NCI-H82 treated with DMSO at 0.1 percent for 48 hours (cell line): ENCODE measurements at regions not wholly inside any gene's neighbourhood (a gene's known extent, or its start where the extent isn't known, plus 50 kb on each side); places are given as distances from the start of the nearest gene placed in this dataset.

ENCODE experiments used
- DNase-seq: peaks from one replicate; lab custom pipeline; 2025; ENCODE audit not compliant: unreplicated experiment; lab: John Stamatoyannopoulos, UW

DNA sequence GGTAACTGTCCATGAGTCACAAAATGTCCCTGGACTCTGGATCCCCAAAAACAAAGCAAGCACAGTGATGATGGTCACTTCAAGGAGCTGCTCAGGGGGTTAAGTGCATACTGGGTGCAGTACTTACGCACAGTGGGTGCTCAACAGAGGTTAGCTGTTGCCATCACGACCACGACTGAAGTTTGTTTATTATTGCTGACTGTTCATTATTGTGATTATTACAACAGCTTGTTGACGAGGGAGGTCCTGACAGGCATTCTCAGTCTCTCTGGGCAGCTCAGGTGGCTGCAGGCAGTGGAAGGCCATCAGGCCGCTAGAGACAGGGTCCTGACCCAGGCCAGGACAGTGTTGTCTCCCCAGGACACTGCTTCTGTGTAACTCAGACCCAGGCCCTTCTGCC is 418.8 kb downstream of the SHANK2 start:
- DNase-seq: no peak

DNA sequence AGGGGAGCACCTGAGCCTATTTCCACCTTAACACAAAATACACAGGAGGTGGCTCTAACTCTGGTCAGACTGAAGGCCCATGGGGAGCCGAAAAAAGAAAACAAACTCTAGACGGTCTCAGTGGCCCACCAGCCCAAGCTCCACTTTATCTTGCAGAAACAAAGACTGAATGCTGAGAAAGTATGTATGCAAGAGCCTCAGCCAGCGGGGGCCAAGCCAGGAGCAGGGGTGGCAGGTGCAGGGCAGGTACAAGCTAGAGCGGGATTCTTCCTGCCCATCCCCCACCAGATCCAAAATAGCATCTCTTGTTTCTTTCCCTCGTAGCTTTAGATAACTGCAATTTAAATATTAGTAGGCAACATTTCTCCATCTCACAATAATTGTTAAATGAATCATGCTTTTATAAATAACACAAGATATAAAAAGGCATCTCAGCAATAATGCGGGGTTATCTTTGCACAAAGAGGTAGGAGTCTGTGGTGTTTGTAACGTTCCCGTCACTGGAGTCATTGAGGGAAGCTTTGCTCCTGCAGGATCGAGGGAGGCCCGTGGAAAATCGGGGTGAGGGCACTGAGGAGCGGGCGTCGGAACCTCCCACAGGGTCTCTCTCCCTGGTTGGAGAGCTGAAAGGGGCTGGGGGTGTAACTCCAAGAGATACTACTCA is 418.0 kb downstream of the SHANK2 start:
- no peak for DNase-seq

DNA sequence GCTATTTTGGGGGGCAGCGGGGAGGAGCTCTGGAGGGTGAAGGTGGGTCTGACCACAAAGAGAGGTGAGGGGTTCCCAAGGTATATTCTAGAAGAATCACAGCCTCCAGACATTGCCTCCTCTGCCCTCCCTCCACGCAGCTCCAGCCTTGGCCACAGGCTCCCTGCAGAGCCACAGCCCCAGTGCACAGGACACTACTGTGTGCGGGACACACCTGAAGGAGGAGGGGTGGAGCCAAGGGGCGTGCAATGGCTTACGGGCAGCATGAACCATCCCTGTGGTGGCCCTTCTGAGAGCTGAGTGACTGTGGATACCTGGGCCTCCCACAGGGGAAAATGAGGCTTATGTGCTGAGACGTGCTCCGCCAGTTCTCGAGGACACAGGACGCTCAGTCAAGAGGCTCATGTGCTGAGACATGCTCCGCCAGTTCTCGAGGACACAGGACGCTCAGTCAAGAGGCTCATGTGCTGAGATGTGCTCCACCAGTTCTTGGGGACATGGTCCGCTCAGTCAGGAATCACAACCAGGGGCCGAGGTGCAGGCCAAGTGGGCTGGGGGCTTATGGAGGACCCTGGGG is 417.3 kb downstream of the SHANK2 start:
- DNase-seq: no peak

DNA sequence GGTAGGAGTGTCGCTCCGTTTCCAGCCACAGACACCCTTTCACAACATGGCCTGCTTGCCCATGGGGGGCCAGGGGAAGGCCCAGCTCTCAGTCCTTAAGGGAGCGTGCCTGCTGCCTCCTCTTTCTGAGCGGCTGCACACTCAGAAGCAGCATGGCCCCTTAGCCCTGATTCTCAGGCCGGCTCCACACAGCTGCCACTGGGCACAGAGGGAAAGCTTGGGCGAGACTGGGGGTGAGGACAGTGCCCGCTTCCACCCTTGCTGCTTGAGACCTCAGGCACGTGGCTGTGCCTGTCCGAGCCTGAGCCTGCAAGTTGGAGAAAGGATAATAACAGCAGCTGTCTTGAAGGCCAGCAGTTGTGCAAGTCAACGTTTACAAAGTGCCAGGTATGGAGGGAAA is 416.3 kb downstream of the SHANK2 start:
- no peak for DNase-seq

DNA sequence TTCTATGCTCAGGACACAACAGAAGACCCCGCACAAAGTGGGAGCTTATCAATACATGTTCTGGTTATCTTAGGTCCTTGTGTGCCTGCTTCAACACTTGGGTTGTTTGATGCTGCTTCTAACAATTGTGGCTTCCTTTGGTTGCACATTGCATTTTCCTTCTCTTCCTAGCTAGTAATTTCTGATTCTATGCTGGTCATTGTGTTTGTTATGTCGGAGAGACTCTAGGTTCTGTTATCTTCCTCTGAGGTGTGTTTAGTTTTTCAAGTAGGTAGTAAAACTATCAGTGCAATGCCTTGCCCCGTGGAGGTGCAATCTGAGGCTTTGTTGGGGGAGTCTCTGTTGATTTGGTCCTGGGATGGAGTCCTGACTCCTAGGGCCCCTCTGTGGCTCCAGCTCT is 414.2 kb downstream of the SHANK2 start:
- no peak for DNase-seq

DNA sequence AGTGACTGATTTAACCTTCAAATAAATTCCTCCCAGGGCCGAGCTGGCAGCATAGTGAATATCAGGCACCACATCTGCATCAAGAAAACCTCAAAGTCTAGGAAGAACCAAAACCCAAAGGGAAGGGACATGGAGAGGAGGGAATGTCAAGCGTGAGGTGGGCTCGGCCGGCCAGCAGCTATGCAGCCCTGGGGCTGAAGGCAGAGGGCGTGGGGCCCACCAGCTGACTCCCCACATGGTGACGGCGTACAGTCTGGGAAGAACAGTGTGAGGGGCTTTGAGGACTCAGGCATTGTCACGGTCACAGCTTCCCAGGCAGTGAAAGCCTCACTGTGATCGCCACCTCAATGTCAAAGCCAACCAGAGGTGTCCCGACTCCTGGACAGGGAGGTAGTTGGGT is 412.5 kb downstream of the SHANK2 start:
- no peak for DNase-seq

DNA sequence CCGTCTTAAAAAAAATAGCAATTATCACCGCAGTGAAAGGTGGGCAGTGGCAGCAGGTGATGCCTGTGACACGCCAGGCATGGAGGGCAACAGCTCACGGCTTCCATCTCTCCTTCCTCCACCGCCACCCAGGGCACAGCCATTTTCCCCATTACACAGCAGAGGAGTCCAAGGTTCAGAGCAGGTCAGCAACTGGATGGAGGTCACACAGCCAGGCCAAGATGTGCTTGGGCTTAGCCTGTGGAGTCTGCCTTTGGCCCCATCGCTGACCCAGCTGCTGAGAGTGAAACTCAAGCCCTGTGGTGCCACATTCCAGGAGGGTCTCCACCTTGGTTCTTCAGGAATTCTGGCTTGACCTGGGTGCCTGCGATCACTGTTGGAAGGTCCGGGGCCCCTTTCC is 411.1 kb downstream of the SHANK2 start:
- DNase-seq: no peak

DNA sequence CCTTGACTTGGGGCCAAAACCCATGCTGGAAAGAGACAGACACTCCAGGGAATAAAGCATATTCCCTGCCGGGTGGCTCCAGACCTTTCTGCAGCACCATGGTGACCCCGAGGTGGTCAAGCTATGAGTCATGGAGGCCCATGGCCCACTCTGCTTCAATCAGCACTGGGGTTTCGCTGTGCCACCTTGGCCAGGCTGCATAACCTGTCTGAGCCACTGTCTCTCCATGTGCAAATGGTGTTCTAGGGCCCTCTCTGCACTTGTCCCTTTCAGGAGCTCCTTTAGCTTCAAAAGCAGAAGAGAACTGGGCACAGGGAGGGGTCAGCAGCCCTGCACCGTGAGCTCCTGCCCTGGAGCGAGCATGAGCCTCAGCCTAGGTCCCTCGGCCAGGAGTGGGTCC is 410.1 kb downstream of the SHANK2 start:
- DNase-seq: no peak

DNA sequence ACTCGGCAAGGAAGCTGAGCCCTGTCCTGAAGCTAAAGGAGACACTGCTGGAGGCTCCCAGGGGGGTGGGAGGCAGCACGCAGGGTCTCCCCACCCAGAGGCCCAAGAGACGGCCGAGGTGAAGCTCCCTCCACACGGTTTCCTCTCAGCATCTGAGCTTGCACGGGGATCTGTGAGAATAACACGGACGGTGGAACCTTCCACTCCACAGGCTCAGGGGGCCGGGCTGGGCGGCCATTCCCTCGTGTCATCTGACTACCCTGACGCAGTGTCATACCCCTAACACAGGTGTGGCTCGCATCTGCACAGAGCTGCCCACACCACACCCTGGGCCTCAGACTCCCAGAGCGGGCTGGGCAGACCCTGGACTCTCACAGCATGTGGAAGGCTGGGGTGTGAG is 409.7 kb downstream of the SHANK2 start:
- DNase-seq: no peak

DNA sequence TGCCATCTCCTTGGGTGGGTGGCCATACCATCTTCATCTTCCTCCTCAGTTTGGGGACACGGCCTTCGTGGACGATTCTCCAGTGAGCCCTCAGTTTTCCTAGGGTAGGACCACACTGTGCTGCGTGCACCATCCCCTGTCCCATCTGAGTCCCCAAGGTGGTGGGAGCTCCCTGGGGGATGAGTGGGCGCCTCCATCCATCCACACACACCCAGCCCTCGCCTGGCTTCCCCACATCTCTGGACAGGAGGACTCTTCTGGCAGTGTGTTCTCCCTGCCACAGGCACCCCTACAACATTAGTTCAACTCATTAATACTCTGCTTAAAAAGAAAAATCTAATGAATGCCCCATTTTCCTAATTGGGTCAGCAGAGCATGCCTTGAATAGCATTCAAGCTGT is 408.5 kb downstream of the SHANK2 start:
- no peak for DNase-seq

DNA sequence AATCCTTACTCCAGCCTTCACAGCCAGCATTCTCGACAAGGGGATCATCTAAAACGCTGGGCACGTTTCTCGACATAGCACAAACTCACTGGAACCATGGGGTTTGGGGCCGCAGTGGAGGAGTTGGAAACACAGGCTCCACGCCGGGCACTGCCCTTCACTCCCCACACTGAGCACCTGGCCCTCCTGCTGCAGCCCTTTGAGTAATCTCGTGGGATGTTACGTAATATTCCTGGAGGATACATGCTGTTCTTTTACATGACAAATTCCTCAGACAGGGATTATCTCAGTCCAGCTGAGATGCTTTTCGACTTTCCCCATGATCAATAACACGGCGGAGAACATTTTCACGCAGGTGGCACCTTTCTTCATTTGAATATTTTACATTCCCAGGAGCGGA is 408.0 kb downstream of the SHANK2 start:
- no peak for DNase-seq

DNA sequence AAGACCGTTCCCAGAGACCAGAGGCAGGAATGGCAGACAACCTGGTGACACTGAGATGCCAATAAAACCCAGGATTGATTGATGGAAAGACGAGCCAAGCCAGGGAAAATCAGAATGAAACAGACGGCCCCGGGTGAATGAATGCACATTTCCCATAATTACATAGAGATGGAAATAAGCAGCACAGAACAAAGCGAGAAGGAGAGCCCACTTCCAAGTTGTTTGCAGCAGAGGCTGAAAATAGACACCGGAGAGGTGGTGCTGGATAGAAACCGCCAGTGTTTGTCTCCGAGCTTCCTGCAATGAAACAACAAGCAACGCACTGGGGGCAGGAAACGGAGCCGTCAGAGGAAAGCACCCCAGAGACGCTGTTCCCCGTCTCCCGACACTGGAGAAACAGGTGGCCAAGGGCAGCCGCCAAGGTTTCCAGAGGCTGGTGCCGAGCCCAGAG is 406.8 kb downstream of the SHANK2 start:
- DNase-seq: no peak

DNA sequence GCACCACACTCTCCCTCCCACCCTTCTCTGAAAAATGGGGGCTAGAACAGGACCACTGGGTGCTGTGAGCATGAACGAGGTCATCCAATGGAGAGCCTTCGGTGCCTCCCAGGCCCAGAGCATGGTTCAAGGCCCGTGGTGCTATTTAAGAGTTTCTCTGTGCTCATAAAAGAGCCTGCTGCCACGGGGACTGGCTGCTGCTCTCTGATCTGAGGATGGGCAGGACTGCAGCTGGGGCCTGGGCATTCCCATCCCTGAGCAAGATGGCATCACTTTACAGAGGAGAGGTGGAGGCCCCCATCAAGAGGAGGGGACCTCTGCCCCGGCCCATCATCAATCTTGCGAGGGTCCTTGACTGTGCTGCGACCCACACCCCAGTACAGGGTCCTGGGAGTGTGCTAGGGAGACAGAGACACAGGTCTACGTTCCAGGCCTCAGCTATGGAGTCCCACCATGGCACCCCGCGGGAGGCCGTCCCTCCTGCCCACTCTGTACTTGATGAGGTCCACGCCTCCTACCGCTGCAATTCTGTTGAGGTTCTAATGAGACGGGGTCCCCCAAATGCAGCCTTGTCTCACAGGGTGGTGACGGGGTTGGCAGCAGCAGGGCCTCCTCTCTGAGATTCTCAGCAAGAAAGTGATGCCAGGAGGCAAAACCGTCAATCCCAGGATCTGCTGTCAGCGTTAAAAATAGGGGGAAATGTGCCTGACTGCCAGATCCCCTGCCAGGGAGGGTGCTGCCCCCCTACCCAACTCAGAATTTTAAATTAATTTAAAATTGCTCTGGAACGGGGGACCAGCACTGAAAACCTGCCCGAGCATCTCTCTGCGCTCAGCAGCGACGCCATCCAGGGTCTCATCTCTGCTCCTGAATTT is 405.4 kb downstream of the SHANK2 start:
- DNase-seq: no peak

DNA sequence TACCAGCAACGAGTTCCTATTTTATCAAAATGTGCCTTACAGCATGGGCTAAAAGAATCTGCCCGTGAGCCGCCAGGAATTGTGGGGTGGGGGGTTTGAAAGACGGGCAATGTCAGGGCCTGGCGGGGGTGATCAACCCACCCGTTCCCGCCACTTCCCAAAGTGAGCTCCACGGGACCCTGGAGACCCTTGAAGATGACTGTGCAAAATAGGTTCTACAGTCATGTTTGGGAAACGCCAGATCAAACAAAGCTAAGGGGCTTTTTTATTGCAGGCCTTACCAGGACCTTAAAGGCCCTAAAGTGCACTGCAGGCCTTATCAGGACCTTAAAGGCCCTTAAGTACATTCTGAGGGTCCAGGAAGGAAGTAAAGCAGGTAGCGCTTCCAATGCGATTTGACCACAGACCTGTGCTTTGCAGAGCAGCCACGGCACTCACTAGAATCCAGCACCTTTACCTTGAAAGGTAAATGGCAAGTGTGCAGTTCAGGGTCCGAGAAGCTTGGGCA is 404.1 kb downstream of the SHANK2 start:
- DNase-seq: no peak

DNA sequence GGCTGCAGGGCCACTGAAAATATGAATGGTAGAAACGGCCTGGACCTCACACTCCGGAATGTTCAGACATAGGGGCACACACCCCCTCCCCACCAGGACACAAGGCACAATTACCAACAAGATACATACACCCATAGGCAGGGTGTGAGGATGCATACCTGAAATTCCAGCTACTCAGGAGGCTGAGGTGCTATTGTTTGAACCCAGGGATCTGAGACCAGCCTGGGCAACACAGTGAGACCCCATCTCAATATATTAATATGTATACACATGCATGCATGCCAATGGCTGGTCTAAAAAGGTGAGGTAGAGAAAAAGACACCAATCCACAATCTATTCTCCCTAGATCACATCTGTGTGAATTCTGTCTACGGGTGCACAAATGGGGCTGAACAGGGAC is 403.3 kb downstream of the SHANK2 start:
- DNase-seq: no peak

DNA sequence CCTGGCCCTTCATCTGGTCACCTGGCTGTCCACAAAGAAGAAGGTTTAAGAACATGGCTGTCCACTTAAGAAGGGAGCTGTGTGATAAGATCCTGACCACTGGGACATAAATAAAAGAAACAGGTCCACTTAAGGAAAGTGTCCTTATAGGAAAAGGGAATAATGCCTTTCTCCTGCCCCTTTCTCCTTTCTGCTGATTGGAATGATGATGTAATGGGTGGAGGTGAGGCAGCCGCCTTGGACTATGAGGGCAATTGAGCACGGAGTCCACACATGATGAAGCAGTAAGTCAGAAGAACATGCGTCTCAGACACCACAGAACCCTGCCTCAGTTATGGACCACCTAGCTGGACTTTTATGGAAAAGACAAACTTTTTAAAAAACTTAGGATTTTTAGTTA is 401.1 kb downstream of the SHANK2 start:
- DNase-seq: no peak

DNA sequence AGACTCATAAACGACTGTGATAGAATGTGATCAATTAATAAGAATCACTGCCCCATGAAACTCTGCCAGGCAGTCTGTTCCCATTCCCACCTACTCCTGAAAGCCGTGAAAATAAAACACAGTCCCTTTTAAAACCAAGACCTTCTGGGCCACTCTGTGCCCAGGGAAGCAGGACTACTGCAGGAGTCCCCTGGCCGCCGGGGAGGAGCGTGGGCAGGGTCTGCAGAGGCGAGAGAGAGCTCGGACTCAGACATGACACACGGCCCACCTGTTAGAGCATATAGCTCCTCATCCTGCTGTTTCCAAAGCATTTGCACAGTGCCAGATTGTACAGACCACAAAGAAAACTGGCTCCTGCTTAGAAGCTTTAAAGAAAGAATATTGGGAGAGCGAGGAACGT is 400.5 kb downstream of the SHANK2 start:
- no peak for DNase-seq

DNA sequence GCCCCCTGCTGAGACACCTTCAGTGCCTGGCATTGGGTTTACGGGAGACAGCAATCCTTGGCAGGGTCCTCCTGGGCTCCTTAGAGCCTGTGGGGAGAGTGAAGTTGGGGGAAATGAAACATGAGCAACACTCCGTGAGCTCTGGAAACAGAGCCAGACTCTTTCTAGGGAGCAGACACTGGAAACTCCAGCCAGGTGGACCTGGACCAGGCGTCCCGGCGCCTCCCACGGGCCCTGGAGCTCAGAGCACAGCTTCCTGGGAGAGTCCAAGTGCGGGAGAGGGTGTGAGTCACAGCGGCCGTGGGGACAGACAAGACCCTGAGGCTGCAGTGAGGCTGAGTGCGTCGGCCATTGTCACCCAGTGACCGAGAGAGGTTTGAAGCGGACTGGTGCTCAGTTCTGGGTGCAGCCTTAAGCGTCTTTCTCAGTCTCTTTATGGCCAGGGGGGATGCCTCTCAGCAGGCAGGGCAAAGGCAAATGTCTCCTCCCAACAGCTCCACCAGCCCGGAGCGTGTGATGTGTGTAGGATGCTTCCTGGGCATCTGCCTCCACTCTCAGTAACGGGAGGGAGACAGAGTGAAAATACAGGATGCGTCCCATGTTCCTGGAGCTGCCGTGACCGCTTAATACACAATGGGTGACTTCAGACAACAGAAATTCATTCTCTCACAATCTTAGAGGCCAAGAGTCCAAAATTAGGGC is 399.2 kb downstream of the SHANK2 start:
- DNase-seq: no peak

DNA sequence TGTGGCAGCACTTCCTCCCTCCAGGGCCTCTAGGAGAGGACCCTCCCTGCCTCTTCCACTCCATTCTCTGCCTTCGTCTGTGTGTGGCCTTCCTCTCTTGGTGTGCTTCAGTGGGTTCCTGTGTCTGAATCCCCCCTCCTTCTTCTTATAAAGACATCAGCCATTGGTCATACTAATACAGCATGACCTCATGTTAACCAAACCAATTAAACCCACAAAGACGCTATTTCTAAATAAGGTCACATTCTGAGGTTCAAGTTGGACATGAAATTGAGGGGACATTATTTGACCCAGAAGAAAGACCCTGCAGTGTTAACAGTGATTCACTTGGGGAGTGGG is 398.6 kb downstream of the SHANK2 start:
- no peak for DNase-seq

DNA sequence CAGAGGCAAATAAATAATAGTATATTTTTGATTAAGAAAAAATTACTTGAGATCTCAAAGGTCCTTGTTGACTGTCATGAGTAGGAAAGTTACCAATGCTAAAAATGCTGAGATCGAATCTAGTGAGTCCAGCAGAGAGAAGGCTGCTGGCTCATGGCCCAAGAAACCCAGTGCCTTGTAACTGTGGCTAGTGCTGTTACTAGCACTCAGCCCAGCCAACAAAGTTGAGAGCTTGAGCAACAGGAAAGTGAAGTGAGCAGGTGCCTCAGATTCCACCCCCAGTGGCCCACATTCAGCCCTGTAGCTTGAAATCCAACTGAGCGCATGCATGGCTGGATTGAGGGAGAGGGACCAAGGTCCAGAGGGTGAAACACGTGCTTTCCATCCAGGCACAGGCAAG is 398.2 kb downstream of the SHANK2 start:
- no peak for DNase-seq

DNA sequence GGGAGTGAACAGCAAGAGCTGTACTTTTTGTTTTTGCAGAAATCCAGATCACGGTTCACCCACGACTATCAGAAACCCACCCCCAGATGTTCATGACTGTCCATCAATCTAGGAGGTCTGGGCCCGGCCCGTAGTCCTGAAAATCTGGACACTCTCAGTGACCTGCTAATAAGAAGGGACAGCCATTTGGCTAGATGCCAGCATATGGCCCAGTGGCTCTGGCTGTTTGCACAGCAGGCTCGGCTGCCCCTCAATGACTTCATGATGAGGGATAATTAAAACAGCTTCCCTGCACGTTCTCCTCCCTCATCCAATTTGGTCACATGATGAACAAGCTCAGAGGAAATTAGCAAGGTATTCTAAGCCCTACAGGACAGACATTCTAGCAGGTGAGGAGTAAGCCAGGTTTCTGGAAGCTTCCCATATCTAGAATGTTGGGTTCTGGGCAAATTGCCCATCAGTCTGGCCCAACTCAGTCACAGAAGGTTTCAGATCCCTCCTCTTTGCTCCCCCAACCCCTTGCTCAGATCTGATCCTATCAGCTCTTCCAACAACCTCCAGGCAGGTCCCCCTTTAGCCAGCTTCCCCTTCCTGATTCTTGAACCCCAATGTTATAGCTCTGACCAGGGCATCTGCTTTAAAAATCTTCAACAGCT is 397.3 kb downstream of the SHANK2 start:
- DNase-seq: peak; percentile 0
